ENCODE measurements at regions not wholly inside any gene's neighbourhood (a gene's known extent, or its start where the extent isn't known, plus 50 kb on each side); places are given as distances from the start of the nearest gene placed in this dataset.

GRCh38 chr2:52193804-52194203, 1161.9 kb upstream of the NRXN1 start:
- TF ChIP-seq, protein P1, sequence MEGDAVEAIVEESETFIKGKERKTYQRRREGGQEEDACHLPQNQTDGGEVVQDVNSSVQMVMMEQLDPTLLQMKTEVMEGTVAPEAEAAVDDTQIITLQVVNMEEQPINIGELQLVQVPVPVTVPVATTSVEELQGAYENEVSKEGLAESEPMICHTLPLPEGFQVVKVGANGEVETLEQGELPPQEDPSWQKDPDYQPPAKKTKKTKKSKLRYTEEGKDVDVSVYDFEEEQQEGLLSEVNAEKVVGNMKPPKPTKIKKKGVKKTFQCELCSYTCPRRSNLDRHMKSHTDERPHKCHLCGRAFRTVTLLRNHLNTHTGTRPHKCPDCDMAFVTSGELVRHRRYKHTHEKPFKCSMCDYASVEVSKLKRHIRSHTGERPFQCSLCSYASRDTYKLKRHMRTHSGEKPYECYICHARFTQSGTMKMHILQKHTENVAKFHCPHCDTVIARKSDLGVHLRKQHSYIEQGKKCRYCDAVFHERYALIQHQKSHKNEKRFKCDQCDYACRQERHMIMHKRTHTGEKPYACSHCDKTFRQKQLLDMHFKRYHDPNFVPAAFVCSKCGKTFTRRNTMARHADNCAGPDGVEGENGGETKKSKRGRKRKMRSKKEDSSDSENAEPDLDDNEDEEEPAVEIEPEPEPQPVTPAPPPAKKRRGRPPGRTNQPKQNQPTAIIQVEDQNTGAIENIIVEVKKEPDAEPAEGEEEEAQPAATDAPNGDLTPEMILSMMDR (IDR thresholded peaks at IDR 0.05; ENCODE audit: insufficient read depth, low read length, poor library complexity, severe bottlenecking): no peak
- no peak for TF ChIP-seq EZH2phosphoT487 (conservative IDR thresholded peaks at IDR 0.05; ENCODE audit: low read length)

Measured in SU-DHL-6 (cell line).